A549 (cell line): ENCODE measurements at regions not wholly inside any gene's neighbourhood (a gene's known extent, or its start where the extent isn't known, plus 50 kb on each side); places are given as distances from the start of the nearest gene placed in this dataset.

Source experiments
- ATAC-seq, 2 experiments: fragments of 200-7000 bp in 1 of 2; fragments of >200 bp in 1 of 2; cut with Nextera tagmentation in 1 of 2; cut with Tn5 transposase in 1 of 2; 3 replicates each; pipeline versions ENCODE4 v1.8.0 to v1.9.1; 2018 to 2020; ENCODE audit warnings: mild to moderate bottlenecking in 1 of 2, moderate library complexity in 1 of 2
- CTCF ChIA-PET: fragments of 300-600 bp; sonication (Branson Sonifier 250); formaldehyde crosslinking; extraction: SDS; loops from one replicate; lab custom pipeline; 2021; ENCODE audit warnings: antibody characterized with exemption, inconsistent platforms; lab: Yijun Ruan, JAX
- POLR2A ChIA-PET: fragments of 350-600 bp; formaldehyde crosslinking; extraction: SDS; loops from one replicate; lab custom pipeline; 2021; ENCODE audit warnings: antibody characterized with exemption, inconsistent platforms; lab: Yijun Ruan, JAX
- DNase-seq, 2 experiments: peaks; one replicate each; pipeline versions ENCODE4 v3.0.0 to v3.0.0-alpha.2; 2011 to 2016; ENCODE audit warnings: low read depth in 1 of 2, low spot score in 1 of 2
- FAIRE-seq: peaks from 2 replicates; lab custom pipeline; 2011; peaks lifted over from hg19 to GRCh38; lab: Jason Lieb, UNC
- H3K27ac ChIP-seq, 2 experiments: fragments of >200 bp; sonication (Bioruptor Twin); formaldehyde crosslinking; 3 replicates each; pipeline ENCODE4 v1.5.1; 2016 to 2017
- H3K4me1 ChIP-seq: fragments of >200 bp; sonication (Bioruptor Twin); formaldehyde crosslinking; 3 replicates; pipeline ENCODE4 v1.6.1; 2016
- H3K4me2 ChIP-seq: fragments of >200 bp; sonication (Bioruptor Twin); formaldehyde crosslinking; 3 replicates; pipeline ENCODE4 v1.6.1; 2016
- H3K4me3 ChIP-seq: fragments of >200 bp; sonication (Bioruptor Twin); formaldehyde crosslinking; 3 replicates; pipeline ENCODE4 v1.5.1; 2016
- H3K9me3 ChIP-seq: fragments of >200 bp; sonication (Bioruptor Twin); formaldehyde crosslinking; 3 replicates; pipeline ENCODE4 v1.6.1; 2016
- CBX2 ChIP-seq: fragments of 200-600 bp; sonication (generic); IDR thresholded peaks from 2 replicates; pipeline ENCODE4 v1.6.1; 2016; ENCODE audit warnings: low read depth, mild to moderate bottlenecking, borderline replicate concordance
- CBX8 ChIP-seq: fragments of 200-600 bp; sonication (generic); IDR thresholded peaks from 2 replicates; pipeline ENCODE4 v1.6.1; 2016
- CEBPB ChIP-seq, 2 experiments: fragments of >200 bp in 1 of 2; sonication (Bioruptor Twin) in 1 of 2; formaldehyde crosslinking in 1 of 2; IDR thresholded peaks; 2 replicates each; pipeline ENCODE4 v1.6.1; 2012 to 2016
- CTCF ChIP-seq: fragments of >200 bp; sonication (Bioruptor Twin); formaldehyde crosslinking; IDR thresholded peaks from 3 replicates; pipeline ENCODE4 v1.5.1; 2016
- EP300 ChIP-seq, 2 experiments: fragments of >200 bp; sonication (Bioruptor Twin); formaldehyde crosslinking; IDR thresholded peaks; 2 replicates in 1 of 2; 3 replicates in 1 of 2; pipeline ENCODE4 v1.6.1; 2016 to 2017
- FOSL2 ChIP-seq, 2 experiments: fragments of 450-650 bp in 1 of 2; fragments of >200 bp in 1 of 2; sonication (Bioruptor Twin) in 1 of 2; formaldehyde crosslinking; IDR thresholded peaks; 2 replicates each; pipeline versions ENCODE4 v1.5.0 to v1.6.1; 2016 to 2020; ENCODE audit warnings: mild to moderate bottlenecking in 1 of 2, moderate library complexity in 1 of 2
- HES2 ChIP-seq: fragments of >200 bp; sonication (Bioruptor Twin); formaldehyde crosslinking; IDR thresholded peaks from 2 replicates; pipeline ENCODE4 v1.6.1; 2016
- HMGXB4 ChIP-seq: fragments of 250-450 bp; sonication (Bioruptor Pico); IDR thresholded peaks from 2 replicates; pipeline ENCODE4 v1.5.0; 2021; ENCODE audit warnings: mild to moderate bottlenecking, moderate library complexity, borderline replicate concordance
- HOXB13 ChIP-seq: fragments of 250-450 bp; sonication (Bioruptor Pico); IDR thresholded peaks from 2 replicates; pipeline ENCODE4 v1.5.0; 2020; ENCODE audit warnings: low read depth, mild to moderate bottlenecking, moderate library complexity
- MYC ChIP-seq: IDR thresholded peaks from 2 replicates; pipeline ENCODE4 v1.6.1; 2012; ENCODE audit warnings: mild to moderate bottlenecking, inconsistent platforms, low read length, improper control_type of control experiment, borderline replicate concordance
- REST ChIP-seq: fragments of 200-600 bp; sonication (generic); IDR thresholded peaks from 2 replicates; pipeline ENCODE4 v1.6.1; 2016; ENCODE audit warnings: antibody characterized with exemption, mild to moderate bottlenecking, moderate library complexity
- TFCP2L1 ChIP-seq: fragments of 250-450 bp; sonication (Bioruptor Pico); IDR thresholded peaks from 2 replicates; pipeline ENCODE4 v1.5.0; 2021; ENCODE audit warnings: mild to moderate bottlenecking
- ZNF302 ChIP-seq: fragments of 250-450 bp; sonication (Bioruptor Pico); IDR thresholded peaks from 2 replicates; pipeline ENCODE4 v1.9.0; 2021; ENCODE audit warnings: inconsistent platforms, mild to moderate bottlenecking, moderate library complexity
- WGBS: methylation state at CpG from one replicate; pipeline ENCODE4 v1.1.6; 2017; ENCODE audit errors: missing lambda C conversion rate; 5-methylcytosine and 5-hydroxymethylcytosine counted together

- Histone ChIP-seq H3K4me3 (no peak overlapping the region), H3K27ac (peak overlapping the region; percentile 10 to 71), H3K9me3 (no peaks in the 10 kb centered on the region), H3K4me2 (no peak overlapping the region), H3K4me1 (peaks cover 13% of the 10 kb centered on the region)
- CTCF ChIA-PET, result interaction anchor here (0.6 to 2.7 kb wide), 3 partner anchors 26 to 1733 kb away, joined by 3 to 11 read pairs (median 3); no protein-coding TSS in a partner anchor
- TF ChIP-seq CEBPB (IDR thresholded peaks at IDR 0.05) (peak in 1 of 2 experiments; percentile 0; a peak in 1 of 4 replicates), REST (no peak)
- WGBS, result 88% methylated on average over 2 of the region's 2 CpGs
- FAIRE-seq (no peak), DNase-seq (no peak), ATAC-seq (no peak; a peak in 1 of 6 replicates)
- POLR2A ChIA-PET, result interaction anchor here (0.6 kb wide), 1 partner anchor 350 kb away, joined by 3 read pairs; no protein-coding TSS in a partner anchor
Observed at GRCh38 chr10:21304608-21305007, 220.9 kb downstream of the SKIDA1 start.

GRCh38 chr10:21304198-21304597 lies 221.3 kb downstream of the SKIDA1 start:
- H3K9me3 ChIP-seq, result no peaks in the 10 kb centered on the region
- H3K4me2 ChIP-seq, result 0 out of 3 replicates have a peak overlapping the region, but pooled peaks have one; percentile 4
- CTCF ChIA-PET, result interaction anchor here (1.0 kb wide), 1 partner anchor 192 kb away, joined by 3 read pairs; no protein-coding TSS in a partner anchor
- H3K4me3 ChIP-seq, result no peak overlapping the region
- H3K27ac ChIP-seq, result peak overlapping the region; percentile 10 to 71
- POLR2A ChIA-PET, result no interaction called here
- DNase-seq, result peak in 1 of 2 experiments; percentile 60
- FAIRE-seq, result no peak
- WGBS, result 54% methylated on average over 5 of the region's 5 CpGs
- ATAC-seq, result peak; percentile 43 to 55; a peak in 4 of 6 replicates
- H3K4me1 ChIP-seq, result peaks cover 13% of the 10 kb centered on the region; the same call in 2 of the 3 replicates
- TF ChIP-seq FOSL2 (IDR thresholded peaks at IDR 0.05) (no peak), FOSL2 (CRISPR knock-in tag; IDR thresholded peaks at IDR 0.05) (0 out of 2 replicates have a peak, but pooled peaks have one; percentile 6), CEBPB (IDR thresholded peaks at IDR 0.05) (peak in 1 of 2 experiments; percentile 11; a peak in 1 of 4 replicates), MYC (no peak), EP300 (IDR thresholded peaks at IDR 0.05) (peak in 1 of 2 experiments; percentile 55; a peak in 1 of 5 replicates), CBX8 (no peak)

GRCh38 chr10:21300551-21300950 lies 224.9 kb downstream of the SKIDA1 start:
- Histone ChIP-seq H3K27ac (peak overlapping the region in 1 of 2 experiments; percentile 79; a peak in 3 of 6 replicates), H3K4me2 (no peak overlapping the region)
- CTCF ChIA-PET, result interaction anchor here (1.3 kb wide), 1 partner anchor 22 kb away, joined by 5 read pairs; no protein-coding TSS in a partner anchor
- POLR2A ChIA-PET, result no interaction called here
- DNase-seq, result no peak
- FAIRE-seq, result no peak
- no peak for ATAC-seq
- TF ChIP-seq CTCF (no peak), TFCP2L1 (CRISPR knock-in tag) (no peak), HOXB13 (CRISPR knock-in tag) (no peak), HES2 (no peak), ZNF302 (CRISPR knock-in tag) (no peak), HMGXB4 (CRISPR knock-in tag) (no peak), CBX2 (no peak)
- TF ChIP-seq, all 56 proteins: peak for 0
- 90% methylated on average over 1 of the region's 1 CpG for WGBS
- peaks cover 29% of the 10 kb centered on the region for H3K4me1 ChIP-seq
- H3K4me3 ChIP-seq, result no peak overlapping the region
- H3K9me3 ChIP-seq, result no peaks in the 10 kb centered on the region
